B cell (primary cell): ENCODE measurements at regions not wholly inside any gene's neighbourhood (a gene's known extent, or its start where the extent isn't known, plus 50 kb on each side); places are given as distances from the start of the nearest gene placed in this dataset. TPM values are rescaled to one million over a fixed set of nuclear protein-coding genes. Genes with fewer than 3 reads are reported as not detected.

Experiments used
- ATAC-seq: fragments of 200-7000 bp; cut with Tn5 transposase; one replicate; pipeline ENCODE4 v1.10.0; 2021; ENCODE audit warnings: low read depth, mild to moderate bottlenecking, moderate number of reproducible peaks, moderate library complexity
- CTCF ChIA-PET: fragments of 350-600 bp; sonication (Branson Sonifier 250); formaldehyde crosslinking; loops from one replicate; lab custom pipeline; 2021; ENCODE audit warnings: antibody characterized with exemption, inconsistent platforms; lab: Charles Lee
- POLR2A ChIA-PET: fragments of 350-600 bp; sonication (Branson Sonifier 250); formaldehyde crosslinking; loops from one replicate; lab custom pipeline; 2021; ENCODE audit warnings: antibody characterized with exemption; lab: Charles Lee
- DNase-seq: peaks from one replicate; pipeline ENCODE4 v3.0.0; 2013
- H2AFZ ChIP-seq: 2 replicates; pipeline ENCODE4 v1.6.1; 2012; ENCODE audit warnings: mild to moderate bottlenecking, low read depth, low read length; ENCODE audit not compliant: insufficient read depth, poor library complexity, severe bottlenecking
- H3K27ac ChIP-seq, 2 donors: 1 replicate in 1 of 2; 2 replicates in 1 of 2; pipeline ENCODE4 v1.5.1; 2012 to 2013; ENCODE audit warnings: low read length in 2 of 2, mild to moderate bottlenecking in 2 of 2, moderate library complexity in 1 of 2
- H3K27me3 ChIP-seq, 4 experiments: fragments of 200-600 bp in 1 of 4; sonication (generic) in 1 of 4; replicated peaks in 1 of 4; 1 replicate in 2 of 4; 2 replicates in 2 of 4; pipeline versions ENCODE4 v1.6.1 to v1.7.0; 2013 to 2016; ENCODE audit warnings: low read length in 3 of 4, mild to moderate bottlenecking in 2 of 4, mixed read lengths in 1 of 4, moderate library complexity in 1 of 4; ENCODE audit not compliant: insufficient read depth in 4 of 4, control insufficient read depth in 3 of 4; ENCODE audit errors: control extremely low read depth in 1 of 4
- H3K36me3 ChIP-seq, 2 experiments: replicated peaks in 1 of 2; 1 replicate in 1 of 2; 2 replicates in 1 of 2; pipeline versions ENCODE4 v1.6.1 to v1.7.1; 2013; ENCODE audit warnings: low read length in 1 of 2; ENCODE audit not compliant: insufficient read depth in 2 of 2, control insufficient read depth in 1 of 2; ENCODE audit errors: control extremely low read depth in 1 of 2, extremely low read depth in 1 of 2
- H3K4me1 ChIP-seq, 2 donors: fragments of 200-600 bp in 1 of 2; sonication (generic) in 1 of 2; 1 replicate in 1 of 2; 2 replicates in 1 of 2; pipeline versions ENCODE4 v1.5.1 to v1.6.1; 2013 to 2017; ENCODE audit warnings: low read length in 2 of 2; ENCODE audit not compliant: control insufficient read depth in 2 of 2, insufficient read depth in 2 of 2
- H3K4me2 ChIP-seq: replicated peaks from 2 replicates; pipeline ENCODE3; 2012; ENCODE audit warnings: mild to moderate bottlenecking, low read depth, low read length; ENCODE audit not compliant: poor library complexity, severe bottlenecking
- H3K4me3 ChIP-seq, 5 experiments: fragments of 200-600 bp in 1 of 5; sonication (generic) in 1 of 5; 1 replicate in 3 of 5; 2 replicates in 2 of 5; pipeline versions ENCODE4 v1.5.1 to v1.7.0; 2011 to 2016; ENCODE audit warnings: low read length in 4 of 5, mild to moderate bottlenecking in 4 of 5, low read depth in 2 of 5, control low read depth in 1 of 5, moderate library complexity in 1 of 5; ENCODE audit not compliant: insufficient read depth in 1 of 5; ENCODE audit errors: control extremely low read depth in 1 of 5, extremely low read depth in 1 of 5
- H3K79me2 ChIP-seq: fragments of 200-600 bp; sonication (generic); one replicate; pipeline ENCODE4 v1.6.0; 2016; ENCODE audit warnings: low read length; ENCODE audit not compliant: control insufficient read depth, insufficient read depth
- H3K9ac ChIP-seq: fragments of 200-600 bp; sonication (generic); 2 replicates; pipeline ENCODE4 v1.6.1; 2017; ENCODE audit warnings: mild to moderate bottlenecking, low read length, moderate library complexity
- H3K9me3 ChIP-seq, 3 donors: one replicate each; pipeline versions ENCODE4 v1.6.1 to v1.7.1; 2013; ENCODE audit warnings: low read length in 2 of 3; ENCODE audit not compliant: control insufficient read depth in 2 of 3, insufficient read depth in 1 of 3; ENCODE audit errors: control extremely low read depth in 1 of 3
- H4K20me1 ChIP-seq: 2 replicates; pipeline ENCODE4 v1.6.0; 2012; ENCODE audit warnings: mild to moderate bottlenecking, low read length; ENCODE audit not compliant: insufficient read depth, control insufficient read depth, poor library complexity, severe bottlenecking
- H3K27ac Mint-ChIP-seq: one replicate; pipeline ENCODE4 v1.8.0; 2021; ENCODE audit warnings: mixed read lengths
- H3K27me3 Mint-ChIP-seq: one replicate; pipeline ENCODE4 v1.8.0; 2021; ENCODE audit warnings: mixed read lengths
- H3K4me1 Mint-ChIP-seq: one replicate; pipeline ENCODE4 v1.8.0; 2021; ENCODE audit warnings: mixed read lengths
- H3K4me3 Mint-ChIP-seq: one replicate; pipeline ENCODE4 v1.8.0; 2021; ENCODE audit warnings: mixed read lengths
- H3K9me3 Mint-ChIP-seq: one replicate; pipeline ENCODE4 v1.8.0; 2022; ENCODE audit warnings: mixed read lengths; ENCODE audit not compliant: insufficient read depth
- EZH2 ChIP-seq: IDR thresholded peaks from 2 replicates; pipeline ENCODE4 v1.6.1; 2012; ENCODE audit warnings: borderline replicate concordance, low read depth, mild to moderate bottlenecking, moderate library complexity, low read length; ENCODE audit not compliant: insufficient read depth, poor library complexity, severe bottlenecking
- WGBS: methylation state at CpG from one replicate; pipeline ENCODE4 v1.1.5; 2013; ENCODE audit warnings: missing lambda C conversion rate; ENCODE audit not compliant: insufficient coverage; 5-methylcytosine and 5-hydroxymethylcytosine counted together
- intact Hi-C: fragments of 100-400 bp; cut with micrococcal nuclease; formaldehyde crosslinking; loops from one replicate; pipeline ENCODE4 v1.10.0; 2022
- small RNA-seq: library from RNA; depleted of rRNA; stranded (forward); fragments of <200 nt; gene quantifications from one replicate; pipeline ENCODE3, GENCODE V24; 2012; ENCODE audit warnings: low replicate concordance, low read depth; ENCODE audit not compliant: insufficient read length
- TF ChIP-seq, protein P1 (sequence below): fragments of 200-600 bp; IDR thresholded peaks from one replicate; pipeline ENCODE4 v1.8.0; 2022; ENCODE audit warnings: antibody characterized with exemption, mild to moderate bottlenecking

DNA sequence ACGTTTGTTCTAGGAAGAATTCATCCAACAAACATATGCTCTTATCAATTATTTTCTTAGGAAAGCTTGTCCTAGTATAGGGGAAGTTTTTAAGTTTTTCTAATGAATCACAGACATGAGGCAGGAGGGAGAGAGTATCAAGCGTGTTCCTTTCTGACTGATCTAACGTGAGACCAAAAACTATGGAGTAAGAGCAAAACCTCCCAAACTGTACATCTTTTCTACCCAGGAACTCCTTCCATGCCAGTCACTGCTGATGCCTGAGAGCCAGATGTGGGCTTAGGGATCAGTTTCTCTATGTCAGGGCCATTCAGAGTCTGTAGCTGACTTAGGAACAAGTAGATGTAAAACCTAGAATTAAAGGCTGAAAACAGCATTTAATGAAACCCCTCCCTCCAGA is 51.7 kb upstream of the NFIB start:
- H3K27me3 ChIP-seq: no peaks in the 10 kb centered on the region
- no peaks in the 10 kb centered on the region for H4K20me1 ChIP-seq
- H3K4me3 Mint-ChIP-seq: no peak overlapping the region
- H3K4me1 ChIP-seq: no peaks in the 10 kb centered on the region
- H3K9me3 ChIP-seq: no peaks in the 10 kb centered on the region
- H3K4me2 ChIP-seq: no peak overlapping the region
- H3K9me3 Mint-ChIP-seq: peaks cover 10% of the 10 kb centered on the region
- H3K27ac Mint-ChIP-seq: no peak overlapping the region
- H2AFZ ChIP-seq: no peak overlapping the region
- H3K27ac ChIP-seq: no peak overlapping the region
- H3K4me1 Mint-ChIP-seq: no peaks in the 10 kb centered on the region
- POLR2A ChIA-PET: no interaction called here
- WGBS: no CpG with 5 or more reads among the region's 3 CpGs
- no peak for DNase-seq
- peaks cover 20% of the 10 kb centered on the region for H3K27me3 Mint-ChIP-seq
- TF ChIP-seq, protein P1, sequence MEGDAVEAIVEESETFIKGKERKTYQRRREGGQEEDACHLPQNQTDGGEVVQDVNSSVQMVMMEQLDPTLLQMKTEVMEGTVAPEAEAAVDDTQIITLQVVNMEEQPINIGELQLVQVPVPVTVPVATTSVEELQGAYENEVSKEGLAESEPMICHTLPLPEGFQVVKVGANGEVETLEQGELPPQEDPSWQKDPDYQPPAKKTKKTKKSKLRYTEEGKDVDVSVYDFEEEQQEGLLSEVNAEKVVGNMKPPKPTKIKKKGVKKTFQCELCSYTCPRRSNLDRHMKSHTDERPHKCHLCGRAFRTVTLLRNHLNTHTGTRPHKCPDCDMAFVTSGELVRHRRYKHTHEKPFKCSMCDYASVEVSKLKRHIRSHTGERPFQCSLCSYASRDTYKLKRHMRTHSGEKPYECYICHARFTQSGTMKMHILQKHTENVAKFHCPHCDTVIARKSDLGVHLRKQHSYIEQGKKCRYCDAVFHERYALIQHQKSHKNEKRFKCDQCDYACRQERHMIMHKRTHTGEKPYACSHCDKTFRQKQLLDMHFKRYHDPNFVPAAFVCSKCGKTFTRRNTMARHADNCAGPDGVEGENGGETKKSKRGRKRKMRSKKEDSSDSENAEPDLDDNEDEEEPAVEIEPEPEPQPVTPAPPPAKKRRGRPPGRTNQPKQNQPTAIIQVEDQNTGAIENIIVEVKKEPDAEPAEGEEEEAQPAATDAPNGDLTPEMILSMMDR: no peak
- TF ChIP-seq EZH2: no peak
- intact Hi-C loops: no loop called here
- no peaks in the 10 kb centered on the region for H3K36me3 ChIP-seq
- H3K79me2 ChIP-seq: no peaks in the 10 kb centered on the region
- no peak overlapping the region for H3K9ac ChIP-seq
- no peak for ATAC-seq
- no peak overlapping the region for H3K4me3 ChIP-seq
- CTCF ChIA-PET: no interaction called here

Small RNAs in the stretch of these regions (small RNA-seq; reads per million reads assigned to genes)
- gene AL159169.1: not detected
